K562 (cell line): ENCODE measurements at regions not wholly inside any gene's neighbourhood (a gene's known extent, or its start where the extent isn't known, plus 50 kb on each side); places are given as distances from the start of the nearest gene placed in this dataset.

Source experiments
- CHD7 ChIP-seq: fragments of 200-600 bp; sonication (generic); IDR thresholded peaks from one replicate; pipeline ENCODE4 v1.6.1; 2012; ENCODE audit warnings: mild to moderate bottlenecking, low read depth, low read length, inconsistent platforms
- CREM ChIP-seq: IDR thresholded peaks from 2 replicates; pipeline ENCODE4 v1.6.1; 2014; ENCODE audit warnings: antibody characterized with exemption, low read depth
- GABPB1 ChIP-seq: sonication (generic); formaldehyde crosslinking; IDR thresholded peaks from 2 replicates; pipeline ENCODE4 v1.8.0; 2022; ENCODE audit warnings: mild to moderate bottlenecking, missing genetic modification reagents
- MAZ ChIP-seq, 2 experiments: fragments of 450-650 bp in 1 of 2; sonication (generic) in 1 of 2; formaldehyde crosslinking; IDR thresholded peaks in 1 of 2; conservative IDR thresholded peaks in 1 of 2; 2 replicates each; pipeline versions ENCODE4 v1.4.0 to v1.5.0; 2020; ENCODE audit warnings: mild to moderate bottlenecking in 1 of 2, missing genetic modification reagents in 1 of 2
- MEF2D ChIP-seq: conservative IDR thresholded peaks from 2 replicates; pipeline ENCODE4 v1.6.1; 2016; ENCODE audit warnings: low read depth, missing genetic modification characterization, missing compliant biosample characterization
- NR2C2 ChIP-seq, 2 experiments: fragments of 200-800 bp in 1 of 2; sonication (Bioruptor generic) in 1 of 2; sonication (generic) in 1 of 2; formaldehyde crosslinking in 1 of 2; IDR thresholded peaks; 2 replicates each; pipeline versions ENCODE4 v1.6.1 to v1.8.0; 2016 to 2022; ENCODE audit warnings: mild to moderate bottlenecking in 1 of 2, missing compliant biosample characterization in 1 of 2, missing genetic modification characterization in 1 of 2, missing genetic modification reagents in 1 of 2
- NRF1 ChIP-seq, 2 experiments: fragments of 450-650 bp; IDR thresholded peaks in 1 of 2; conservative IDR thresholded peaks in 1 of 2; 2 replicates each; pipeline ENCODE4 v1.6.1; 2014; ENCODE audit warnings: mild to moderate bottlenecking in 2 of 2
- RBM14 ChIP-seq: fragments of 200-400 bp; formaldehyde crosslinking; IDR thresholded peaks from 2 replicates; pipeline ENCODE4 v1.6.1; 2018; ENCODE audit warnings: low read depth, mild to moderate bottlenecking, low read length, moderate library complexity, borderline replicate concordance; ENCODE audit not compliant: insufficient read depth
- SMAD3 ChIP-seq: fragments of 450-650 bp; formaldehyde crosslinking; conservative IDR thresholded peaks from 2 replicates; pipeline ENCODE4 v1.4.0; 2020; ENCODE audit warnings: mild to moderate bottlenecking
- SRSF7 ChIP-seq: fragments of 200-400 bp; formaldehyde crosslinking; optimal IDR thresholded peaks from 2 replicates; pipeline ENCODE3; 2017; ENCODE audit warnings: mild to moderate bottlenecking, low read depth, low read length
- TOE1 ChIP-seq, 2 experiments: fragments of 450-650 bp in 1 of 2; sonication (generic) in 1 of 2; formaldehyde crosslinking in 1 of 2; IDR thresholded peaks; 2 replicates each; pipeline versions ENCODE4 v1.7.1 to v1.8.0; 2016 to 2022; ENCODE audit warnings: borderline replicate concordance in 2 of 2, mild to moderate bottlenecking in 2 of 2, antibody characterized with exemption in 1 of 2, inconsistent platforms in 1 of 2, low read depth in 1 of 2, missing genetic modification reagents in 1 of 2, moderate library complexity in 1 of 2
- ZNF280B ChIP-seq: fragments of 250-450 bp; sonication (Bioruptor Pico); IDR thresholded peaks from 2 replicates; pipeline ENCODE4 v1.5.1; 2021; ENCODE audit warnings: mild to moderate bottlenecking
- ZNF408 ChIP-seq: fragments of 250-450 bp; sonication (Bioruptor Pico); IDR thresholded peaks from 2 replicates; pipeline ENCODE4 v1.4.0; 2020; ENCODE audit warnings: low read depth, mild to moderate bottlenecking, moderate library complexity

- TF ChIP-seq CHD7 (no peak), RBM14 (no peak), ZNF280B (CRISPR knock-in tag) (no peak), ZNF408 (CRISPR knock-in tag) (no peak), CREM (peak; percentile 93), TOE1 (IDR thresholded peaks at IDR 0.05; ENCODE audit: borderline replicate concordance) (no peak), TOE1 (CRISPR knock-in tag; IDR thresholded peaks at IDR 0.05; ENCODE audit: borderline replicate concordance, low read depth) (no peak), NR2C2 (CRISPR knock-in tag; IDR thresholded peaks at IDR 0.05) (no peak), NR2C2 (tag; IDR thresholded peaks at IDR 0.05) (peak; percentile 90), SMAD3 (CRISPR knock-in tag) (no peak), MAZ (CRISPR knock-in tag; conservative IDR thresholded peaks at IDR 0.05 in 1 of 2, IDR thresholded peaks at IDR 0.05 in 1 of 2) (peak in 1 of 2 experiments; percentile 37; a peak in 3 of 4 replicates), SRSF7 (no peak), MEF2D (tag) (no peak), NRF1 (conservative IDR thresholded peaks at IDR 0.05 in 1 of 2, IDR thresholded peaks at IDR 0.05 in 1 of 2) (0 out of 4 replicates have a peak, but pooled peaks of 1 of the 2 experiments have one; percentile 24), GABPB1 (no peak)
Observed at GRCh38 chr4:14856062-14856933, 146.0 kb upstream of the CPEB2 start (continued).
